Activated effector memory CD4-positive, alpha-beta T cell treated with anti-CD3 and anti-CD28 coated beads, Interleukin-2, amount 50 U/mL, for 16 hours (primary cell): ENCODE measurements at regions not wholly inside any gene's neighbourhood (a gene's known extent, or its start where the extent isn't known, plus 50 kb on each side); places are given as distances from the start of the nearest gene placed in this dataset.

Experiments used
- DNase-seq: peaks from one replicate; pipeline ENCODE4 v3.0.0-alpha.2; 2020

DNA sequence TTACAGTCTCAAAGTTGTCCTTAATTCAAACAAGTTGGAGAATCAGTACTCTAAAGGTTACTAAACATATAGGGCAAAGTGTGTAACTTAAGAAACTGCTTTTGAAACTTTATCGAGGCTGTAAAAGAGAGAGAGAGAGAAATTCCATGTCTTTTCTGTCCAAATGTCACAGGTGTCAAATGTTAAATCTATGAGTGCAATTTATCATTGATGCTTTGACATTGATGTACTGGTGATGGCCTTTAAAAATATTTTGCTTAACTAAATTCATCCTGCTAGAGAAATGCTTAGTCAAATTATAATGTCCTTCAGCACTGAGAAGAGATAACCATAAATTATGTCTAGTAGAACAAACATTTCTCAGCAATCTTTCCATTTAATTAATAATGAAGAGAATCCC is 1602.1 kb upstream of the TMEFF2 start:
- DNase-seq, result no peak

- DNase-seq, result no peak
Measured at GRCh38 chr2:193793914-193794313, 1599.2 kb upstream of the TMEFF2 start.

DNA sequence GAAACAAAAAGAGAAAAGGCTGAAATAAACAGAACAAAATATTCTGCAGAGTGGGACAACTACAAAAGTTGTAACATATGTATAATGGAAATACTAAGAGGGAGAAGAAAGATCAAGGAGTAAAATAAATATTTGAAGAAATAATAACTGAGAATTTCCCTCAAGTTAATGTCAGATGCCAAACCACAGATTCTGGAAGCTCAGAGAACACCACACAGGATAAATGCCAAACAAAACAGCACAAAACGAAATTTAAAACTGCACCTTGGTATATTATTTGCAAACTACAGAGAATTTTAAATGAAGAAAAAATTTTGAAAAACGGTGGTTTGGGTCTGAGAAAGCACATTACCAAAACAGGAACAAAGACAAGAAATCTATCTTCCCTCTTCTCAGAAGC is 1588.9 kb upstream of the TMEFF2 start:
- no peak for DNase-seq

GRCh38 chr2:193778293-193778692 is 1583.6 kb upstream of the TMEFF2 start:
- no peak for DNase-seq

DNA sequence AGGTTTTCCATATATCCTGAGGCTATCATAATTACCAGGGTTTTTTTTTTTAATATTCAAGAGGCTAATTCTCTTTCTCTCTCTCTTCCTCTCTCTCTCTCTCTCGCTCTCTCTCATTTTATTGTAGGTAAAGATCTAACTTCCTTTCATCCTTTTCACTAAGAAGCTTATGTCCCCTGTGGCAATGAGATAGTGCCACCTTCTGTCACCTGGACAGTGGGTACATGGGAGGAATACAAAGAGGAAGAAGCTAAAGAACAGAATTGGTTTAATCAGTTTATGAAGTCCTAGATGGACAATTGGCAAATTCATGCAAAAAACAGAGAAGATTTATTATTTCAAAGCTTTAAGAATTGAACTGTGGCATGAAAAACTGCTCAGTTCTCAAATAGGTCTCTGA is 1582.3 kb upstream of the TMEFF2 start:
- DNase-seq, result no peak

- no peak for DNase-seq
Measured at GRCh38 chr2:193774166-193774565, 1579.4 kb upstream of the TMEFF2 start.

GRCh38 chr2:193751299-193751698 is 1556.6 kb upstream of the TMEFF2 start:
- DNase-seq, result no peak

DNA sequence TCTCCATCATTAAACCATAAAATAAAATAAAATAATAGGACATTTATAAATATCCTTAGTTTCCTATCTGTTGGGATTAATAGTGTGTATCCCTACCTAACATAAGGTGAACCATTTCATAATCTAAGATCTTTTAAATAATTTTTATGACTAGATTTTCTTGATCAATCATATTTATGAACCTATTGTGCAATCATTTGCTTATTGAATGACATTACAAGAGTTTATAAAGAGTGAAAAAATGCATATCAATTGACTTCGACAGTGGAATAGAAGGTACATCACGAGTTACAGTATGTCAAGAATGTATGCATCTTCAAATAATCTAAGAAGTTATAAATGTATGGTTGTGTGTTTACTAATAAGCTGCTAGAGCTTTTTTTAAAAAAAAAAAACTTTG is 1554.8 kb upstream of the TMEFF2 start:
- DNase-seq, result no peak

- DNase-seq, result no peak
Measured at GRCh38 chr2:193743089-193743488, 1548.4 kb upstream of the TMEFF2 start.

GRCh38 chr2:193738892-193739291 is 1544.2 kb upstream of the TMEFF2 start:
- DNase-seq, result no peak

DNA sequence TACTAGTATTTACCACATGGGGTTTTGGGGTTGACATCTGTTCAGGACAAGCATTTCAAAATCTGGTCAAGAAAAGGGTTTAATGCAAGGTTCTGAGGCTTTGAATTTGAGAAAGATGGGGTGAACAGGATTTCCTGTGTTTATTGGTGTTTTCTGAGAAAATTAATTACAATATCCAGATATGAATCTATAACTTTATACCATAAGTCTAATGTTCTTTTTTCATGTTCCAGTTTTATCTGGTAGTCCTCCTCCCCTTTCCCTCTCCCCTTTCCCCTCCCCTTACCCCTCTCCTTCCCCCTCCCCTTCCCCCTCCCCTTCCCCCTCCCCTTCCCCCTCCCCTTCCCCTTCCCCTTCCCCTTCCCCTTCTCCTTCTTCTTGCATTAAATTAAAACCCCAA is 1518.2 kb upstream of the TMEFF2 start:
- DNase-seq, result no peak

DNA sequence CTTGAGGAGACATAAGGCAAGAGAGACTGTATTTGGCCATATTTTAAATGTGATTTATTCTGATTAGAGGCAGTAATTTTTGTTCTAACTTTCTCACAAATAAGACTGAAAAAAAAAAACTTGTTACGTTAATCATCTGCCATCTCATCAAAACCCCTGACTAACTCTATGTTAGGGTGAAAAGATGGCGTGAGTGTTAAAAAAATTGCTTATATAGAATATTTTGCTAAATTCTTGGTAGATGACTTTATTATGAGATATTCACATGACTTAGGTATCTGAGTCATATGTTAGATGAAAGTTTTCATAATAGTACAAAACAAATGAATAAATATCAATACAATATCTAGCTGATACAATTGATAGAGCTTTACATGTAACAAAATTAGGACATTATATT is 1508.7 kb upstream of the TMEFF2 start:
- no peak for DNase-seq

GRCh38 chr2:193701484-193701883 is 1506.8 kb upstream of the TMEFF2 start:
- no peak for DNase-seq

GRCh38 chr2:193695367-193695766 is 1500.6 kb upstream of the TMEFF2 start:
- DNase-seq, result no peak

GRCh38 chr2:193693758-193694157 is 1499.0 kb upstream of the TMEFF2 start:
- no peak for DNase-seq

GRCh38 chr2:193690572-193690971 is 1495.8 kb upstream of the TMEFF2 start:
- no peak for DNase-seq

DNA sequence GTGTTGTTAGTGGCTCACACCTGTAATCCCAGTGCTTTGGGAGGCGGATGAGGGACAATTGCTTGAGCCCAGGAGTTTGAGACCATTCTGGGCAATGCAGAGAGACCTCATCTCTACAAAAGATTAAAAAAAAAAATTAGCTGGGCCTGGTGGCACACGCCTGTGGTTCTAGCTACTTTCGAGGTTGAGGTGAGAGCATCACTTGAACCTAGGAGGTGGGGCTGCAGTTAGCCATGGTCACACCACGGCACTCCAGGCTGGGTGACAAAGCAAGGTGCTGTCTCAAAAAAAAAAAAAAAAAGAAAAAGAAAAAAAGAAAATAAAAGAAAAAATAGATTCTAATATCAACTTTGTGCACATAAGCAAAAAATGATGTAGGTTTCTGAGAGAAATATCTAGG is 1492.5 kb upstream of the TMEFF2 start:
- no peak for DNase-seq

DNA sequence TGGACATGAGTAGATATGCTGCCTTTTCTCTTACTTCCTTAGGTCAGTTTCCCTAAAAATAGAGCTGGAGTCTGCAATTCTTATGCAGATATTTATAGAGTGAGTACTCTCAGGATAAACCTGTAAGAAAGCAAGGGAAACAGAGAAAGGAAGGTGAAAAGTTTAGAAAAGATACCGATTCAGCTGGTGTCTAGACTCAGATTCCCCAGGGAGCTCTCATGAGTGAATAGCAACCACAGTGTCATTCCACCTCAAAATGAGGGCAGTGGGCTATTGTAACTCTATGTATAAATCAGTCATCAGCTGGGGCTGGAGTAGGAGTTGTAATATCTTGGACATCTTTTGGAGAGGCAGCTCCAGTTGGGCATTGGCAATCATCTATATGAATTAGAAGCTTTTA is 1485.1 kb upstream of the TMEFF2 start:
- DNase-seq, result no peak

DNA sequence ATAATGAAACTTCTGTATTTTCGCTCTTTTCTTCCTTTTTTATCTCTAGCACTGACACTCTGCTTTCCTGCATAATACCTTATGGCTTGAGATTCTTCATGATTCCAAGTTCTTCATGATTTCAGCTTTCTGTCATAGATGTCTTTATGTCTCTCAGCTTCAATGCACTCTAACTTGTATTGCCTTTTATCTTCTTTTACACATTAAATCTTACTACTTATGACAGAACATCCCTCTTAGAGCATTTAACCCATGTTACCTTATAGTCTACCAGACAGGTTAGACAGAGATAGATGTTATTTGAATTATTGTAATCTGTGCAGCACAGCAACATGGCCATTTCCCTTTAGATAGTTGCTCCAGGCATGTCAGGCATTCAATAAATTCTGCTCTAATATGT is 1475.7 kb upstream of the TMEFF2 start:
- no peak for DNase-seq

DNA sequence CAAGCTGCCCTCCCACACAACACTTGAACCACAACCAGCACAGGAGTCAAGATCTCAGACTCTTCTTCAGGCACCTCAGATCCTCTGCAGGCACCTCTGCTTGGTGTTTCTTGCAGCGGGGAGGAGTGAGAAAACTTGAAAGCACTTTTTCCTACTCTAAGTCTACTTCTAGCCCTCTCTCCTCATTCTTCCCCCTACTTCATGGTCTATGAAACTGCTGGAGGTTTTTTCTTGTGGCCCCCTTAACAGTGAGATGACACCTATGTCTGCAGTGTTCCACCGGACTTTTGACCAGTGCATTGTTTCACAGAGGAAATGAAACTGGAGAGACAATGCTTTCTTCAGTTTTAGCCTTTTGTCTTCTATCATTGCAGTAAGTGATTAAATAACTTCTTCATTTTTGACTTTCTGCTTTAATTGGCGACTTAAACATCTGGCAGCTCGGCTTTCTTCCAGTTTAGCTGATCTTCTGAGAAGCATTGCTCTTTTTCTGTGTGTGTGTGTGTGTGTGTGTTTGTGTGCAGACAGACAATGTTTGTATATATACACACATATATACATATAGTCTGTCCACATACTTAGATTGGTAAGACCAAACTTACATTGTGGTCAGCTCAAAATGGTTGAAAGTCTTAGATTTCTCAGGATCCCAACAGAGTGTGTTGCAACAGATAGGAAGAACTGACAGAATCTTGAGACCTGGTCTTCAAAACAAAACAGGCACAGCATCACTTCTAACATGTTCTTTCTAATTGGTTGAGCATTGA is 1474.0 kb upstream of the TMEFF2 start:
- no peak for DNase-seq

DNA sequence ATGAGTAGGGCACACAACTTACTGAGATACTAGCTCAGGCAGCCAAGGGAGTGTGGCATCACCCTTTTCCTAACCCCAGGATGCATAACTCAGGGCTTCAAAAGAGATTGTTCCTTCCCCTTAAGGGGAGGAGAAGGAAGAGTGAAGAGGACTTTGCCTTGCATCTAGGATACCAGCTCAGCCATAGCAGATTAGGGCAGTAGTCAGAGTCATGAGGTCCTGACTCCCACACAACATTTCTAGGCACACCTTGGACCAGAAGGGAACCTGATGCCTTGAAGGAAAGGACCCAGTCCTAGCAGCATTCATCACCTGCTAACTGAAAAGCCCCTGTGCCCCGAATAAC is 1433.2 kb upstream of the TMEFF2 start:
- no peak for DNase-seq

DNA sequence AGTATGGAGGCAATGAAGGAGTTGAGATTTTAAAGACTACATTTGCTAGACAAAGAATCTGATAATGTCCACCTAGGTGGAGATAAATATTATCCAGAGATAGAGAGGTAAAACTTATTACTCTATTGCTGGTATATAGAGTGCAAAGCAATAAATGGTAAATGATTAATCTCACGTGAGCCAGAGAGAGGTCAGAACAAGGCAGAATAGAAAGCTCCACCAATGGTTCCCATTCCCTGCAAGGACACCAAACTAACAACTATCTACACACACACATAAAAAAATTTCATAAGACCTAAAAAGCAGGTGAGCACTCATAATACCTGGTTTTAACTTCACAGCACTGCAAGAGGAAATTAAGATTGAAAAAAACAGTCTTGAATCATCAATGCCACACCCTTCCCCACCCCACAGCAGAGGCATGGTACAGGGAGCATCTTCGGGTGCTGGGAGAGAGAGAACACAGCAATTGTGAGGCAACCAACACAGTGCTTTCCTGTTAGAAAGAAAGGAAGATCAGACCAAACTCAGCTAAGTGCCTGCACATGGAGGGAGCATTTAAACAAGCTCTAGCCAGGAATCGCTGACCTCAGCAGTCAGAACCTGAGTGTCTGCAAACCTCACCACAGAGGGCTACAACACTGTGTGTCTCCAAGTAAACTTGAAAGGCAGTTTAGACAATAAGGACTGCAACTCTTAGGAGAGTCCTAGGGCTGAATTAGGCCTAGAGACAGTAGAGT is 1432.6 kb upstream of the TMEFF2 start:
- no peak for DNase-seq

GRCh38 chr2:193608451-193608850 is 1413.7 kb upstream of the TMEFF2 start:
- no peak for DNase-seq

DNA sequence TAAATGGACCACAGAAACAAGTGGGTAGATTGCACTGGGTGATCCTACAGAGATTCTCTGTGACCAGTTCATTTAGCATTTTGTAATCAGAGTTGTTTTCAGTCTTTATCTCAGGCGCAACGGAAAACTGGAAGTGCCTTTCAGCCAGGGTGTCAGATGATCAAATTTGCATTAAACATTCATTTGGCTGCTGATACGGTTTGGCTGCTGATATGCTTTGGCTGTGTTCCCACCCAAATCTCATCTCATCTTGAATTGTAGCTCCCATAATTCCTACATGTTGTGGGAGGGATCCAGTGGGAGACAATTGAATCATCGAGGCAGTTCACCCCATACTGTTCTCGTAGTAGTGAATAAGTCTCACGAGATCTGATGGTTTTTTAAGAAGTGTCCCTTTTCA is 1396.1 kb upstream of the TMEFF2 start:
- no peak for DNase-seq

DNA sequence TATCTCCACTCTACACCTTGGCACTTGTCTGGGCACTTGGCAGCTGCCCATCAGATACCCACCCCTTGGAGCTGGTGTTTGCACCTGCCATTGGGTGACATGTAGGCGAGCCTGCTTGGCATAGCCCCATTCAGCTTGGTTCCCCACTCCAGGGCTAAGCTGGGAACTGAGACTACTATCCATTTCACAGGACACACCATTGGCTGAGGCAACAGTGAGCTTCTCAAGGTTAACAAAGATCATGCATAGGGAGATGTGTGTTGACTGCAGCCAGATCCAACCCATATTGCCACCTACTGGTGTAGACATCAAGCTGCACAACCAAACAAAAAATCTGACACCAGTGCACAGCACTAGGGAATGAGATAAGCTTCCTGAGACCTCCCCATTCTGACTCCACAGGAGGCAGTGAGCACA is 1389.8 kb upstream of the TMEFF2 start:
- no peak for DNase-seq
